H1 (cell line): ENCODE measurements at regions not wholly inside any gene's neighbourhood (a gene's known extent, or its start where the extent isn't known, plus 50 kb on each side); places are given as distances from the start of the nearest gene placed in this dataset.

Experiments used
- CTCF ChIA-PET: fragments of 300-600 bp; sonication (Branson Sonifier 250); formaldehyde crosslinking; loops from one replicate; lab custom pipeline; 2021; ENCODE audit not compliant: partially characterized antibody; lab: Charles Lee
- POLR2A ChIA-PET: fragments of 300-600 bp; sonication (Branson Sonifier 250); formaldehyde crosslinking; loops from one replicate; lab custom pipeline; 2021; ENCODE audit warnings: inconsistent platforms; ENCODE audit not compliant: partially characterized antibody; lab: Charles Lee
- DNase-seq, 2 experiments: peaks; one replicate each; pipeline versions ENCODE4 v3.0.0 to v3.0.0-alpha.2; 2010 to 2022; ENCODE audit warnings: low spot score in 2 of 2, low read depth in 1 of 2, mixed read lengths in 1 of 2
- FAIRE-seq: peaks from 2 replicates; lab custom pipeline; 2011; peaks lifted over from hg19 to GRCh38; lab: Jason Lieb, UNC
- H2AFZ ChIP-seq: 2 replicates; pipeline ENCODE4 v1.8.1; 2012; ENCODE audit warnings: low read length, inconsistent platforms
- H2AK5ac ChIP-seq: 2 replicates; pipeline ENCODE4 v1.6.1; 2013; ENCODE audit warnings: low read depth, low read length
- H2BK120ac ChIP-seq: replicated peaks from 2 replicates; pipeline ENCODE3; 2013; ENCODE audit warnings: low read depth, low read length, inconsistent platforms
- H2BK12ac ChIP-seq: 2 replicates; pipeline ENCODE4 v1.6.1; 2013; ENCODE audit warnings: low read depth, low read length
- H2BK15ac ChIP-seq: 2 replicates; pipeline ENCODE4 v1.6.1; 2013; ENCODE audit warnings: low read length
- H2BK20ac ChIP-seq: 2 replicates; pipeline ENCODE4 v1.6.1; 2013; ENCODE audit warnings: low read length
- H2BK5ac ChIP-seq: 2 replicates; pipeline ENCODE4 v1.6.1; 2013; ENCODE audit warnings: low read depth, low read length
- H3K14ac ChIP-seq: 2 replicates; pipeline ENCODE4 v1.6.1; 2013; ENCODE audit warnings: inconsistent platforms; ENCODE audit not compliant: insufficient read length
- H3K18ac ChIP-seq: 2 replicates; pipeline ENCODE4 v1.6.1; 2013; ENCODE audit warnings: low read length; ENCODE audit errors: extremely low read depth
- H3K23ac ChIP-seq: 2 replicates; pipeline ENCODE4 v1.6.1; 2013; ENCODE audit warnings: inconsistent platforms; ENCODE audit not compliant: insufficient read length
- H3K23me2 ChIP-seq: 2 replicates; pipeline ENCODE4 v1.6.1; 2013; ENCODE audit warnings: low read depth, low read length
- H3K27ac ChIP-seq: 2 replicates; pipeline ENCODE4 v1.6.1; 2011; ENCODE audit warnings: low read depth, low read length, inconsistent platforms
- H3K27me3 ChIP-seq, 4 experiments: replicated peaks in 1 of 4; 1 replicate in 1 of 4; 2 replicates in 3 of 4; pipeline versions ENCODE4 v1.6.1 to v1.8.1; 2011 to 2013; ENCODE audit warnings: low read length in 3 of 4, mild to moderate bottlenecking in 3 of 4, inconsistent platforms in 2 of 4, mixed read lengths in 2 of 4, moderate library complexity in 1 of 4; ENCODE audit not compliant: control insufficient read depth in 3 of 4, insufficient read depth in 3 of 4; ENCODE audit errors: extremely low read depth in 1 of 4
- H3K36me3 ChIP-seq, 4 experiments: 2 replicates each; pipeline versions ENCODE4 v1.6.1 to v1.8.1; 2011 to 2013; ENCODE audit warnings: mild to moderate bottlenecking in 4 of 4, low read length in 3 of 4, moderate library complexity in 2 of 4, control low read depth in 1 of 4, inconsistent platforms in 1 of 4; ENCODE audit not compliant: insufficient read depth in 4 of 4, control insufficient read depth in 2 of 4
- H3K4ac ChIP-seq: replicated peaks from 2 replicates; pipeline ENCODE3; 2013; ENCODE audit warnings: low read length, low read depth, mixed read lengths, inconsistent platforms; ENCODE audit not compliant: insufficient read length
- H3K4me1 ChIP-seq, 4 experiments: replicated peaks in 1 of 4; 1 replicate in 1 of 4; 2 replicates in 3 of 4; pipeline versions ENCODE4 v1.6.1 to v1.8.1; 2011 to 2013; ENCODE audit warnings: low read length in 3 of 4, inconsistent platforms in 2 of 4, mixed read lengths in 1 of 4; ENCODE audit not compliant: insufficient read depth in 4 of 4, control insufficient read depth in 3 of 4
- H3K4me2 ChIP-seq, 2 experiments: 2 replicates each; pipeline versions ENCODE4 v1.6.1 to v1.8.1; 2011 to 2013; ENCODE audit warnings: low read depth in 2 of 2, low read length in 2 of 2, control low read depth in 1 of 2, inconsistent platforms in 1 of 2, mild to moderate bottlenecking in 1 of 2; ENCODE audit not compliant: insufficient read depth in 1 of 2
- H3K4me3 ChIP-seq, 4 experiments: fragments of 200-600, 300-600 bp in 1 of 4; sonication (generic), shearing (Covaris generic), sonication (Bioruptor Twin) in 1 of 4; 2 replicates each; pipeline versions ENCODE4 v1.5.1 to v1.8.1; 2011 to 2016; ENCODE audit warnings: low read length in 4 of 4, low read depth in 3 of 4, control low read depth in 2 of 4, inconsistent platforms in 2 of 4, mild to moderate bottlenecking in 2 of 4, mixed read lengths in 1 of 4, moderate library complexity in 1 of 4; ENCODE audit not compliant: insufficient read depth in 2 of 4; ENCODE audit errors: extremely low read depth in 1 of 4
- H3K56ac ChIP-seq: replicated peaks from 2 replicates; pipeline ENCODE3; 2013; ENCODE audit warnings: low read depth, mild to moderate bottlenecking, mixed read lengths, low read length, inconsistent platforms; ENCODE audit not compliant: insufficient read length
- H3K79me1 ChIP-seq: 2 replicates; pipeline ENCODE4 v1.6.1; 2013; ENCODE audit warnings: low read depth, low read length, control low read depth
- H3K79me2 ChIP-seq, 2 experiments: 2 replicates each; pipeline versions ENCODE4 v1.6.1 to v1.8.1; 2012 to 2013; ENCODE audit warnings: low read length in 2 of 2, mild to moderate bottlenecking in 2 of 2, inconsistent platforms in 1 of 2; ENCODE audit not compliant: insufficient read depth in 2 of 2, control insufficient read depth in 1 of 2
- H3K9ac ChIP-seq, 4 experiments: replicated peaks in 1 of 4; 1 replicate in 1 of 4; 2 replicates in 3 of 4; pipeline versions ENCODE4 v1.6.1 to v1.8.1; 2011 to 2013; ENCODE audit warnings: low read depth in 3 of 4, low read length in 3 of 4, control low read depth in 2 of 4, mild to moderate bottlenecking in 2 of 4, moderate library complexity in 2 of 4, inconsistent platforms in 1 of 4; ENCODE audit errors: extremely low read depth in 1 of 4
- H3K9me3 ChIP-seq, 2 experiments: 2 replicates each; pipeline versions ENCODE4 v1.6.1 to v1.8.1; 2012 to 2013; ENCODE audit warnings: mild to moderate bottlenecking in 2 of 2, moderate library complexity in 2 of 2, control low read depth in 1 of 2, inconsistent platforms in 1 of 2, low read depth in 1 of 2, low read length in 1 of 2, mixed read lengths in 1 of 2; ENCODE audit not compliant: insufficient read depth in 2 of 2
- H4K20me1 ChIP-seq, 2 experiments: replicated peaks in 1 of 2; 2 replicates each; pipeline versions ENCODE3 to v1.8.1; 2011 to 2013; ENCODE audit warnings: inconsistent platforms in 2 of 2, low read length in 2 of 2, mild to moderate bottlenecking in 1 of 2; ENCODE audit not compliant: insufficient read depth in 2 of 2, control insufficient read depth in 1 of 2
- H4K5ac ChIP-seq: 2 replicates; pipeline ENCODE4 v1.6.1; 2013; ENCODE audit warnings: low read length, low read depth, mixed read lengths, inconsistent platforms; ENCODE audit not compliant: insufficient read length
- H4K8ac ChIP-seq: 2 replicates; pipeline ENCODE4 v1.8.0; 2013; ENCODE audit warnings: mild to moderate bottlenecking, moderate library complexity, low read length, inconsistent platforms; ENCODE audit not compliant: insufficient read depth; ENCODE audit errors: extremely low read depth
- H4K91ac ChIP-seq: replicated peaks from 2 replicates; pipeline ENCODE3; 2013; ENCODE audit warnings: low read length, mixed read lengths, inconsistent platforms; ENCODE audit not compliant: insufficient read length
- BACH1 ChIP-seq: IDR thresholded peaks from 2 replicates; pipeline ENCODE4 v1.6.1; 2012; ENCODE audit warnings: low read length, improper control_type of control experiment
- BCL11A ChIP-seq, 2 experiments: IDR thresholded peaks; one replicate each; pipeline ENCODE4 v1.6.1; 2011; ENCODE audit warnings: low read depth in 2 of 2, low read length in 2 of 2, mild to moderate bottlenecking in 2 of 2
- CBX8 ChIP-seq: fragments of 300-800, 300-1000 bp; sonication (generic); IDR thresholded peaks from 2 replicates; pipeline ENCODE4 v1.7.1; 2016; ENCODE audit warnings: low read depth, low read length, borderline replicate concordance
- CHD1 ChIP-seq: IDR thresholded peaks from 2 replicates; pipeline ENCODE4 v1.6.1; 2012; ENCODE audit warnings: low read depth, low read length, improper control_type of control experiment
- NANOG ChIP-seq: IDR thresholded peaks from 2 replicates; pipeline ENCODE4 v1.6.1; 2011; ENCODE audit warnings: low read length, low read depth, mild to moderate bottlenecking, inconsistent platforms; ENCODE audit not compliant: insufficient read depth, poor library complexity, severe bottlenecking
- NRF1 ChIP-seq: IDR thresholded peaks from 2 replicates; pipeline ENCODE4 v1.6.1; 2011; ENCODE audit warnings: mild to moderate bottlenecking, low read depth, low read length, improper control_type of control experiment
- SP2 ChIP-seq: IDR thresholded peaks from 2 replicates; pipeline ENCODE4 v1.6.1; 2012; ENCODE audit warnings: mild to moderate bottlenecking, low read length, inconsistent platforms
- SRF ChIP-seq: IDR thresholded peaks from 2 replicates; pipeline ENCODE4 v1.6.1; 2011; ENCODE audit warnings: mild to moderate bottlenecking, low read depth, low read length, moderate library complexity
- SUZ12 ChIP-seq: fragments of 200-600 bp; sonication (generic); IDR thresholded peaks from 2 replicates; pipeline ENCODE4 v1.6.1; 2012; ENCODE audit warnings: mild to moderate bottlenecking, inconsistent platforms, low read length, moderate library complexity, mixed read lengths
- WGBS, 2 experiments: shearing (Covaris generic) in 1 of 2; methylation state at CpG; one replicate each; pipeline versions ENCODE4 v1.1.6 to v1.1.7; 2013 to 2015; ENCODE audit warnings: low lambda C conversion rate in 2 of 2, mixed read lengths in 2 of 2, inconsistent platforms in 1 of 2, low coverage in 1 of 2, missing lambda C conversion rate in 1 of 2; ENCODE audit not compliant: insufficient replicate concordance in 2 of 2, insufficient coverage in 1 of 2, insufficient read length in 1 of 2; ENCODE audit errors: extremely low coverage in 1 of 2, missing lambda C conversion rate in 1 of 2; 5-methylcytosine and 5-hydroxymethylcytosine counted together
- TF ChIP-seq, protein P1 (sequence below): IDR thresholded peaks from 2 replicates; pipeline ENCODE4 v1.6.1; 2012; ENCODE audit warnings: inconsistent platforms

DNA sequence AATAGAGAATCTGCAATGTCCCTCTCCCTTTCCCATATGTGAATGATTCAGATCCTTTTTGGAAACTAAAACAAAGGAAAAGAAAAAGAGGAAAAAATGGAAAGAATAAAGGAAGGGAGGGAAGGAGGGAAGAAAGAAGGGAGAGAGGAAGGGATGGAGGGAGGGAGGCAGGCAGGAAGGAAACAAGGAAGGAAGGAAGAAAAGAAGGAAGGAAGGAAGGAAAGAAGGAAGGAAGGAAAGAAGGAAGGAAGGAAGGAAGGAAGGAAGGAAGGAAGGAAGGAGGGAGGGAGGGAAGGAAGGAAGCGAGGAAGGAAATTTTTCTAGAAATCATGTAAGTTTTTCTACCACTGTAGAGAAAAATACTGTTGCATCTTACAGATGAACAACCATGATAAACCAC is 215.0 kb upstream of the CBLB start:
- H4K5ac ChIP-seq, result no peak overlapping the region
- H2BK20ac ChIP-seq, result no peak overlapping the region
- H4K8ac ChIP-seq, result no peak overlapping the region
- FAIRE-seq (no peak), DNase-seq (no peak)
- no peak overlapping the region for H3K14ac ChIP-seq
- no peak overlapping the region for H3K4me2 ChIP-seq
- H3K9ac ChIP-seq, result no peak overlapping the region
- H3K4me3 ChIP-seq, result no peak overlapping the region
- H3K4me1 ChIP-seq, result no peaks in the 10 kb centered on the region
- H2BK5ac ChIP-seq, result no peak overlapping the region
- H2AFZ ChIP-seq, result peak overlapping the region; percentile 53; the same call in 1 of the 2 replicates
- H3K56ac ChIP-seq, result no peak overlapping the region
- H2BK12ac ChIP-seq, result no peak overlapping the region
- no peaks in the 10 kb centered on the region for H3K79me1 ChIP-seq
- no peaks in the 10 kb centered on the region for H3K36me3 ChIP-seq
- no peak overlapping the region for H2AK5ac ChIP-seq
- H2BK15ac ChIP-seq, result no peak overlapping the region
- no peaks in the 10 kb centered on the region for H3K23me2 ChIP-seq
- no peak overlapping the region for H3K27ac ChIP-seq
- H3K27me3 ChIP-seq, result no peaks in the 10 kb centered on the region
- no peak for TF ChIP-seq CHD1
- no peak for TF ChIP-seq CBX8
- no peak for TF ChIP-seq NANOG
- TF ChIP-seq SUZ12, result no peak
- no peak for TF ChIP-seq SRF
- TF ChIP-seq BACH1, result no peak
- no peak for TF ChIP-seq BCL11A (IDR thresholded peaks at IDR 0.05; ENCODE audit: low read depth in 2 of 2, low read length in 2 of 2)
- no peak for TF ChIP-seq NRF1
- no peak for TF ChIP-seq SP2
- TF ChIP-seq, protein P1, sequence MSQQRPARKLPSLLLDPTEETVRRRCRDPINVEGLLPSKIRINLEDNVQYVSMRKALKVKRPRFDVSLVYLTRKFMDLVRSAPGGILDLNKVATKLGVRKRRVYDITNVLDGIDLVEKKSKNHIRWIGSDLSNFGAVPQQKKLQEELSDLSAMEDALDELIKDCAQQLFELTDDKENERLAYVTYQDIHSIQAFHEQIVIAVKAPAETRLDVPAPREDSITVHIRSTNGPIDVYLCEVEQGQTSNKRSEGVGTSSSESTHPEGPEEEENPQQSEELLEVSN, result no peak
- ChIA-PET POLR2A (no interaction called here), CTCF (no interaction called here)
- H2BK120ac ChIP-seq, result no peak overlapping the region
- H3K79me2 ChIP-seq, result no peaks in the 10 kb centered on the region
- no peaks in the 10 kb centered on the region for H4K20me1 ChIP-seq
- H3K4ac ChIP-seq, result no peak overlapping the region
- no peak overlapping the region for H4K91ac ChIP-seq
- no peak overlapping the region for H3K23ac ChIP-seq
- H3K18ac ChIP-seq, result no peak overlapping the region
- no peaks in the 10 kb centered on the region for H3K9me3 ChIP-seq
- WGBS, 2 experiments, result 88% methylated on average over 1 of the region's 1 CpG; no CpG with 5 or more reads in 1 of the 2 experiments
